Activated CD8-positive, alpha-beta memory T cell treated with anti-CD3 and anti-CD28 coated beads, Interleukin-2, amount 10 ng/mL, durations not matched to agents 7 days and 5 days (primary cell): ENCODE measurements at regions not wholly inside any gene's neighbourhood (a gene's known extent, or its start where the extent isn't known, plus 50 kb on each side); places are given as distances from the start of the nearest gene placed in this dataset.
"Not testable (repeated sequence)": the region's sequence is repeated elsewhere in the genome, so short reads cannot be mapped to it uniquely, and the experiment has no call there.

Experiments used
- ATAC-seq: fragments of 150-1000 bp; cut with Tn5 transposase; one replicate; pipeline ENCODE4 v1.10.0; 2021; ENCODE audit warnings: moderate library complexity
- CTCF ChIA-PET: fragments of 350-600 bp; sonication (Branson Sonifier 250); formaldehyde crosslinking; loops from one replicate; lab custom pipeline; 2021; ENCODE audit warnings: antibody characterized with exemption; lab: Charles Lee
- DNase-seq: peaks from one replicate; pipeline ENCODE4 v3.0.0-alpha.2; 2020
- H3K27ac Mint-ChIP-seq: one replicate; pipeline ENCODE4 v1.8.0; 2021; ENCODE audit warnings: mild to moderate bottlenecking, mixed read lengths
- H3K27me3 Mint-ChIP-seq: one replicate; pipeline ENCODE4 v1.8.0; 2021; ENCODE audit warnings: mixed read lengths
- H3K36me3 Mint-ChIP-seq: one replicate; pipeline ENCODE4 v1.8.0; 2021; ENCODE audit warnings: mild to moderate bottlenecking, mixed read lengths
- H3K4me1 Mint-ChIP-seq: one replicate; pipeline ENCODE4 v1.8.0; 2021; ENCODE audit warnings: mixed read lengths
- H3K4me3 Mint-ChIP-seq: one replicate; pipeline ENCODE4 v1.8.0; 2021; ENCODE audit warnings: mild to moderate bottlenecking, moderate library complexity, mixed read lengths
- H3K9me3 Mint-ChIP-seq: one replicate; pipeline ENCODE4 v1.8.0; 2022; ENCODE audit warnings: low read depth, mixed read lengths

DNA sequence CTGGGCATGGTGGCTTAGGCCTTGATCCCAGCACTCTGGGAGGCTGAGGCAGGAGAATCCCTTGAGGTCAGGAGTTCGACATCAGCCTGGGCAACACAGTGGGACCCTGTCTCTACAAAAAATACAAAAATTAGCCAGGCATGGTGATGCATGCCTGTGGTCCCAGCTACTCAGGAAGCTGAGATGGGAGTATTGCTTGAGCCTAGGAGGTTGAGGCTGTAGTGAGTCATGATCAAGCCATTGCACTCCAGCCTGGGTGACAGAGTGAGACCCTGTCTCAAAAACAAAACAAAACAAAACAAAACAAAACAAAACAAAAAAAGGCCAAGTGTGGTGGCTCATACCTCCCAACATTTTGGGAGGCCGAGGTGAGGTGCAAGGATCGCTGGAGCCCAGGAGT lies 111.8 kb upstream of the XPO1 start:
- H3K27ac Mint-ChIP-seq, H3K4me3 Mint-ChIP-seq, H3K36me3 Mint-ChIP-seq, H3K27me3 Mint-ChIP-seq, DNase-seq, CTCF ChIA-PET, ATAC-seq, H3K4me1 Mint-ChIP-seq, H3K9me3 Mint-ChIP-seq: not testable (repeated sequence)

DNA sequence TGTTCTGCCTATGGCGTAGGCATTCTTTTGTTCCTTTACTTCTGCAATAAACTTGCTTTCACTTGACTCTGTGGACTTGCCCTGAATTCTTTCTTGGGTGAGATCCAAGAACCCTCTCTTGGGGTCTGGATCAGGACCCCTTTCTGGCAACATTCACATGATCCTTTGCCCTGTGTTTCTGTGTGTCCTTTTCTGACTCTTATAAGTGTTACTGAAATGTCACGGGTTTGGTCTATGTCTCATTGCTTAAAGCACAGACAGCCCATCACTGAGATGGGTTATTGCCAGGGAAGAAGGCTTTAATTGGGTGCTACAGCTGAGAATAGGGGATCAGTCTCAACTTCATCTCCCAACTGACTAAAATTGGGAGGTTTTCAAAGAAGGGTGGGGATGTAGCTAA lies 110.9 kb upstream of the XPO1 start:
- no peak overlapping the region for H3K27ac Mint-ChIP-seq
- no peak overlapping the region for H3K4me3 Mint-ChIP-seq
- H3K4me1 Mint-ChIP-seq: no peaks in the 10 kb centered on the region
- CTCF ChIA-PET: no interaction called here
- DNase-seq: no peak
- peaks cover 2% of the 10 kb centered on the region for H3K9me3 Mint-ChIP-seq
- no peak for ATAC-seq
- H3K36me3 Mint-ChIP-seq: peaks cover 2% of the 10 kb centered on the region
- no peaks in the 10 kb centered on the region for H3K27me3 Mint-ChIP-seq

DNA sequence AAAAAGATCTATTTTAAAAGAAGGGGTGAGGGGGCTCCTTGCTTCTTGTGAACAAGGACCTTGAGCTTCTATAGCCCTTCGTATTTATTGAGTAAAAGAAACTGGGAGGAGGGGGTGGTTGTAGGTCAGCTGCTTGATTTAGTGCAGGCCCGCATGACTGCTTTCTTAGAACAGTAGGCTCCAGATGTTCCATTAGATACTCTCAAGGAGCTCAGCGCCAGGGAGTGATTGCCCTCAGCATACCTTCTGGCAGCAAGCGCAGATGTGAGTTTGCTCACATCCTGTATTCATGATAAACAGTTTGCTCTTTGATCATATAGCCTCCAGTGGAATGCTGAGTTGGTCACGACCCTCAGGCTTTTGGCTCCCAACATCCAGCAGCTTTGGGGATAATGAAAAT lies 108.9 kb upstream of the XPO1 start:
- no peak for ATAC-seq
- CTCF ChIA-PET: no interaction called here
- H3K27me3 Mint-ChIP-seq: no peaks in the 10 kb centered on the region

DNA sequence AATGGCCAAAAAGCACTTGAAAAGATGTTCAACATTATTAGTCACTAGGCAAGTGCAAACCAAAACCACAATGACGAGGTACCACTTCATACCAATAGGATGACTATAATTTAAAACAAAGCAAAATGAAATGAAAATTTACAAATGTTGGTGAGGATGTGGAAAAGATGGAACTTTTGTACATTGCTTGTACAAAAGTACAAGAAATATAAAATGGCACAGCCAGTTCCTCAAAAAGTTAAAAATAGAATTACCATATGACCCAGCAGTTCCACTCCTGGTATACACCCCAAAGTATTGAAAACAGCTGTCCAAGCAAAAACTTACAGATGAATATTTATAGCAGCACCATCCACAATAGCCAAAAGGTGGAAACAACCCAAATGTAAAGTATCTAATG lies 107.8 kb upstream of the XPO1 start:
- ATAC-seq: no peak
- H3K27me3 Mint-ChIP-seq: no peaks in the 10 kb centered on the region
- CTCF ChIA-PET: no interaction called here

More for the DNA sequence above, 108.9 kb upstream of the XPO1 start:
- DNase-seq: no peak
- Mint-ChIP-seq H3K4me1 (no peaks in the 10 kb centered on the region), H3K4me3 (no peak overlapping the region), H3K36me3 (peaks cover 2% of the 10 kb centered on the region), H3K9me3 (peaks cover 2% of the 10 kb centered on the region), H3K27ac (no peak overlapping the region)

DNA sequence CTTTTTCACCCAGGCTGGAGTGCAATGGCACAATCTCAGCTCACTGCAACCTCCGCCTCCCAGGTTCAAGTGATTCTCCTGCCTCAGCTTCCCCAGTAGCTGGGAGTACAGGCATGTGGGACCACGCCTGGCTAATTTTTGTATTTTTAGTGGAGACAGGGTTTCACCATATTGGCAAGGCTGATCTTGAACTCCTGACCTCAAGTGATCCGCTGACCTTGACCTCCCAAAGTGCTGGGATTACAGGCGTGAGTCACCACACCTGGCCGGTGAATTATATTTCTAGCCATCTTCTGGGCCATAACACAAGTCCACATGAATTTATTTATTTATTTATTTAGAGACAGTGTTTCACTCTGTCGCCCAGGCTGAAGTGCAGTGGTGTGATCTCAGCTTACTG lies 105.0 kb upstream of the XPO1 start:
- H3K4me3 Mint-ChIP-seq, H3K9me3 Mint-ChIP-seq, H3K36me3 Mint-ChIP-seq, DNase-seq, H3K27ac Mint-ChIP-seq, H3K4me1 Mint-ChIP-seq, H3K27me3 Mint-ChIP-seq, ATAC-seq, CTCF ChIA-PET: not testable (repeated sequence)

More for the DNA sequence above, 107.8 kb upstream of the XPO1 start:
- no peak overlapping the region for H3K27ac Mint-ChIP-seq
- H3K4me1 Mint-ChIP-seq: no peaks in the 10 kb centered on the region
- no peaks in the 10 kb centered on the region for H3K36me3 Mint-ChIP-seq
- peaks cover 2% of the 10 kb centered on the region for H3K9me3 Mint-ChIP-seq
- DNase-seq: no peak
- no peak overlapping the region for H3K4me3 Mint-ChIP-seq

DNA sequence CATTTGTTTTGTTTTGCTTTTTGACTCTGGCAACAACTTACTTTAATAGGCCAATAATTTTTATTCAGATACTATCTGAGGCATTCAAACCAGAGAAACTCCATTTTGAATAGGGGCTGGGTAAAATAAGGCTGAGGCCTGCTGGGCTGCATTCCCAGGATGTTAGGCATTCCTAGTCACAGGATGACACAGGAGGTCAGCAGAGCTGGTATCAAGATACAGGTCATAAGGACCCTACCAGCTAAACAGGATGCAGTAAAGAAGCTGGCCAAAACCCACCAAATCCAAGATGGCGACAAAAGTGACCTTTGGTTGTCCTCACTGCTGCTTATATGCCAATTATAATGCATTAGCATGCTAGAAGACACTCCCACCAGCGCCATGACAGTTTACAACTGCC lies 102.2 kb upstream of the XPO1 start:
- H3K4me1 Mint-ChIP-seq: no peaks in the 10 kb centered on the region
- ATAC-seq: no peak

DNA sequence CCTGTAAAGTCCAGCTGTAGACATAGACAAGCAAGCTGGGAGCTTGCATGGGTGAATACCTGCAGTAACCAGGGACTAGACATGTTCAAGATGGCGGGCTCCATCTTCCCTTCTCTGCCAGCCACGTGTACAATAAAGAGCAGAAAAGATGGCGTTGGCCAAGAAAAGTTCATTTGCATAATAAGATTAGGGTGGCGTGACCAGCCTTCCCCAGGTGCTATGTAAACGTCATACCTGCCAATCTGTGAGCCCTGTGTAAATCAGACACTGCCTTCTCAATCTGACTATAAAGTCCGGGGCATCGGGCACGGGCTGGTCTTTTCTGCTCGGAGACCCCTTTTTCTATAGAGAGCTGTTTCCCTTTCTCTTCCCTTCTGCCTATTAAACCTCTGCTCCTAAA lies 101.6 kb upstream of the XPO1 start:
- CTCF ChIA-PET: no interaction called here
- DNase-seq (no peak), ATAC-seq (no peak)
- H3K36me3 Mint-ChIP-seq: no peaks in the 10 kb centered on the region
- no peak overlapping the region for H3K4me3 Mint-ChIP-seq
- H3K27me3 Mint-ChIP-seq: no peaks in the 10 kb centered on the region
- no peaks in the 10 kb centered on the region for H3K9me3 Mint-ChIP-seq
- H3K27ac Mint-ChIP-seq: no peak overlapping the region
- no peaks in the 10 kb centered on the region for H3K4me1 Mint-ChIP-seq

More for the DNA sequence above, 102.2 kb upstream of the XPO1 start:
- H3K9me3 Mint-ChIP-seq: no peaks in the 10 kb centered on the region
- no peak overlapping the region for H3K4me3 Mint-ChIP-seq
- CTCF ChIA-PET: no interaction called here
- DNase-seq: no peak
- no peak overlapping the region for H3K27ac Mint-ChIP-seq
- H3K36me3 Mint-ChIP-seq: no peaks in the 10 kb centered on the region
- no peaks in the 10 kb centered on the region for H3K27me3 Mint-ChIP-seq

DNA sequence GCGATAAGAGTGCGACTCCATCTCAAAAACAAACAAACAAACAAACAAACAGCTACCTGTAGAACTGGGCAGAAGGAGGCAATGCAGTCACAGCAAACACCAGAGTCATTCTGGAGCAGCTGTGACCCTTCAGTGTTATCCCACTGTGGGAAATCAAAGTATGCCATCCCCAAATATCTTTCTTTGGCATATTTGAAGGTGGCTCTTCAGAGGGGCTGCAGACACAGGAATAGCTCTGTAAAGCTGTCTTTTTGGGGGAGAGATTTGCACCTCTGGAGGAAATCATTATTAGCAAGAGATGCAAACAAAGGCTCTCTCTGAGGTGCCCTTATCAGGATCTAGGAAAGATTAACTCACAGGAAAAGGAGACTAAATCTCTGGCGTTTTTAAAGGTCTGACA lies 98.5 kb upstream of the XPO1 start:
- CTCF ChIA-PET: no interaction called here
- Mint-ChIP-seq H3K27me3 (no peaks in the 10 kb centered on the region), H3K27ac (no peak overlapping the region), H3K36me3 (no peaks in the 10 kb centered on the region), H3K4me3 (no peak overlapping the region), H3K9me3 (no peaks in the 10 kb centered on the region), H3K4me1 (no peaks in the 10 kb centered on the region)
- DNase-seq: no peak
- ATAC-seq: no peak

DNA sequence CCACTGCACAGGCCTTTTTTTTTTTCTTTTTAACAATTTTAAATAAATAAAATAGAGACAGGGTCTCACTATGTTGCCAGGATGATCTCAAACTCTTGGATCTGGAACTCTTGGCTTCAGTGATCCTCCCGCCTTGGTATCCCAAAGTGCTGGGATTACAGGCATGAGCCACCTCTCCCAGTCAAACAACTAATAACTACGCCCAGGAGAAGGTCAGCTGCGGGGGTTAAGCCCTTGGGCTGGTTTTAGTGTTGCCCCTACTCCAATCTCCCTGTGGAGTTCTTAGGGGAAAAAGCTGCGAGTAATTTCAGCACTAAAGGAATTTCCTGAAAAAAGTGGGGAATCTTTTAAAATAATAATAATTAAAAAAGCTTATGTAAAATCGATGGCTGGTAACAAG lies 96.4 kb upstream of the XPO1 start:
- H3K36me3 Mint-ChIP-seq: no peaks in the 10 kb centered on the region
- H3K9me3 Mint-ChIP-seq: no peaks in the 10 kb centered on the region
- H3K27ac Mint-ChIP-seq: no peak overlapping the region
- no peaks in the 10 kb centered on the region for H3K4me1 Mint-ChIP-seq
- no peak overlapping the region for H3K4me3 Mint-ChIP-seq
- DNase-seq (no peak), ATAC-seq (no peak)
- CTCF ChIA-PET: no interaction called here
- no peaks in the 10 kb centered on the region for H3K27me3 Mint-ChIP-seq

DNA sequence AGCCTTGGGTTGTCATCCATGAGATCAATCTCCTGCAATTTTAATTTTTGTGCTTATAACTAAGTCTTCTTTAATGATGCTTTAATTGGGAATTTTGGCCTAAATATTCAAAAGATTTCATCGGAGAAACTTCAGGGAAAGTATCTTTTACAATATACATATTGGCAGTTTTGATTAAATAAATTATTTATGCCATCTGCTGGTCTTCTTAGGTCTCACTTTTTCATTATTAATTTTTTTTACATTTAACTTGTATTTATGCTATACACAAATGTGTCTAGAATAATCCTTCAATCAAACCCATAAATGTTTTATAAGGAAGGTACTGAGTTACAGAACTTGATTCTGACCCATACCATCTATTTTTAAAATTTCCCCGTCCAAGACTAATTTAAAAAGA lies 95.1 kb upstream of the XPO1 start:
- Mint-ChIP-seq H3K27ac (no peak overlapping the region), H3K36me3 (no peaks in the 10 kb centered on the region), H3K27me3 (no peaks in the 10 kb centered on the region), H3K9me3 (no peaks in the 10 kb centered on the region), H3K4me1 (no peaks in the 10 kb centered on the region), H3K4me3 (no peak overlapping the region)
- ATAC-seq: no peak
- no peak for DNase-seq
- CTCF ChIA-PET: no interaction called here

DNA sequence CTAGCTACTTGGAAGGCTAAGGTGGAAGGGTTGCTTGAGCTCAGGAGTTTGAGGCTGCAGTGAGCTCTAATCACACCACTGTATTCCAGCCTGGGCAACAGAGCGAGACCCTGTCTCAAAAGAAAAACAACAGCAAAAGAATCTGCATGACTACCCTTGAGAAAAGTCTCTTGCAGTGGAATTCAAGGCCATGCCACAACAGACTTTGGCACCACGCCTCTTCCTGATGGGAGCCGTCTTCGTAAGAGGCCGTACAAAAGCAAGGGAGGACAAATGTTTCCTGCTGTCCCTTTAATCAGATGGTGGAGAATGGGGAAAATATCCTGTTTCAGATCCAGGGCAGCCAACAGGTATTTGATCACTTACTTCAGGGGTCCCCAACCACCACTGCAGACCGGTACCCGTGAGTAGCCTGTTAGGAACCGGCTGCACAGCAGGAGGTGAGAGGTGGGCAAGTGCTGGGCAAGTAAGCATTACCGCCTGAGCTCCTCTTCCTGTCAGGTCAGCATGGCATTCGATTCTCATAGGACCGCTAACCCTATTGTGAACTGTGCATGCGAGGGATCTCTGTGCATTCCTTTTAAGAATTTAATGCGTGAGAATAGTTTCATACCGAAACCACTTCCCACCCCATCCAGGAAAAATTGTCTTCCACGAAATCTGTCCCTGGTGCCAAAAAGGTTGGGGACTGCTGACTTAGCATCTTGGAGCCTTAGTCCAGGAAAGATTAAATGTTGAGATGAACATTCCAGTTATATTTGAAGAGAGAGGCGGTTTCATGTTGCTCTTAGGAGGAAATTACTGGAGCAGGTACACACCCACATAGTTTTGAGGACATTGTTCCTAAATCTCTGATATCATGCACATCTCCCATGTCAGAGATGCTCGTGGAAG lies 94.4 kb upstream of the XPO1 start:
- Mint-ChIP-seq H3K9me3 (no peaks in the 10 kb centered on the region), H3K27me3 (no peaks in the 10 kb centered on the region), H3K36me3 (no peaks in the 10 kb centered on the region), H3K27ac (no peak overlapping the region), H3K4me1 (no peaks in the 10 kb centered on the region), H3K4me3 (no peak overlapping the region)
- ATAC-seq (no peak), DNase-seq (no peak)
- CTCF ChIA-PET: no interaction called here

DNA sequence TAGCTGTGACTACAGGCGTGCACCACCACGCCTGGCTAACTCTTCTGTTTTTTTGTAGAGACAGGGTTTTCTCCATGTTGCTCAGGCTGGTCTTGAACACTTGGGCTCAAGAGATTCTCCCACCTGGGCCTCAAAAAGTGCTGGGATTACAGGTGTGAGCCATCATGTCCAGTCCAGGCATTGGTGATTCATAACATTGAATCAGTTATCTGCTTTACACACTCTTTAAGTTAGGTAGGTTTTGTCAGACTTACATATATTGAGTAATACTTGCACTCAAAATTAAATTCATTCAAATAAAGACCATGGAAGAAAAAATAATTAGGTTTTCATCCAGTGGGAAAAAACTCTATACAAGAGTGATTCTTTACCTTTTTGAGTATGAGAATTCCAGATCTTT lies 93.2 kb upstream of the XPO1 start:
- DNase-seq (no peak), ATAC-seq (no peak)
- H3K36me3 Mint-ChIP-seq: no peaks in the 10 kb centered on the region
- no peaks in the 10 kb centered on the region for H3K4me1 Mint-ChIP-seq
- no peaks in the 10 kb centered on the region for H3K9me3 Mint-ChIP-seq
- CTCF ChIA-PET: interaction anchor here (1.4 kb wide), 1 partner anchor 27 kb away, joined by 3 read pairs; no protein-coding TSS in a partner anchor
- H3K27me3 Mint-ChIP-seq: no peaks in the 10 kb centered on the region
- H3K27ac Mint-ChIP-seq: no peak overlapping the region
- no peak overlapping the region for H3K4me3 Mint-ChIP-seq

DNA sequence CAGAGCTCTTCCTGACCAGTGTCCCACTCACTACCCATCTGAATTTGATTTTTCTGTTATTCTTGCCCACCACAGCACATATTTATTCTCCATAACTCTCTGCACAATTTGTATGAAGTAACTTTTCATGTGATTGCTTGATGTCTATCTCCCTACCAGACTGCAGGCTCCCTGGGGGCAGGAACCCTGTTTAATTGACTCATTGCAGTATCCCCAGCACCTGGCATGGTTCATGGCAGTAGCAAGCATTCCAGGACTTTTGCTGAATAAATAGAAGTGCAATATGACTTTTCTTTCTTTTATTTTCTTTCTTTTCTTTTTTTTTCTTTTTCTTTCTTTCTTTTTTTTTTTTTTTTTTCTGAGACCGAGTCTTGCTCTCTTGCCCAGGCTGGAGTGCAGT lies 88.7 kb upstream of the XPO1 start:
- Mint-ChIP-seq H3K4me1 (no peaks in the 10 kb centered on the region), H3K9me3 (no peaks in the 10 kb centered on the region), H3K27ac (no peak overlapping the region), H3K36me3 (no peaks in the 10 kb centered on the region), H3K27me3 (no peaks in the 10 kb centered on the region), H3K4me3 (no peak overlapping the region)
- ATAC-seq (no peak), DNase-seq (no peak)
- CTCF ChIA-PET: no interaction called here

DNA sequence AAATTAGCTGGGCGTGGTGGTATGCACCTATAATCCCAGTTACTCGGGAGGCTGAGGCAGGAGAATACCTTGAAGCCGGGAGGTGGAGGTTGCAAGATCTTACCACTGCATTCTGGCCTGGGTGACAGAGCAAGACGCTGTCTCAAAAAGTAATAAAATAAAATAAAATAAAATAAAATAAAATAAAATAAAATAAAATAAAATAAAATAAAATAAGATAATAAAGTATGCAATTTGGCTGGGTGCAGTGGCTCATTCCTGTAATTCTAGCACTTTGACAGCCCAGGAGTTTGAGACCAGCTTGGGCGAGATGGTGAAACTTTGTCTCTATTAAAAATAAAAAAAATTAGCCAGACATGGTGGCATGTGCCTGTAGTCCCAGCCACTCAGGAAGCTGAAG lies 85.6 kb upstream of the XPO1 start:
- Mint-ChIP-seq H3K27me3 (no peaks in the 10 kb centered on the region), H3K4me3 (no peak overlapping the region), H3K9me3 (no peaks in the 10 kb centered on the region), H3K27ac (no peak overlapping the region), H3K36me3 (no peaks in the 10 kb centered on the region), H3K4me1 (peaks cover 3% of the 10 kb centered on the region)
- CTCF ChIA-PET: no interaction called here
- DNase-seq (no peak), ATAC-seq (no peak)
